Osteoblast (primary cell): ENCODE measurements at regions not wholly inside any gene's neighbourhood (a gene's known extent, or its start where the extent isn't known, plus 50 kb on each side); places are given as distances from the start of the nearest gene placed in this dataset.
A peak's percentile ranks its signal among the peaks of the same experiment; 100 is the strongest.

Source experiments
- DNase-seq: peaks from one replicate; pipeline ENCODE4 v3.0.0; 2011; ENCODE audit warnings: low spot score, mixed read lengths; ENCODE audit not compliant: insufficient read length; ENCODE audit errors: missing footprints
- H2AFZ ChIP-seq: 2 replicates; pipeline ENCODE4 v1.6.0; 2011; ENCODE audit warnings: mild to moderate bottlenecking, low read length
- H3K27ac ChIP-seq: 2 replicates; pipeline ENCODE4 v1.5.1; 2011; ENCODE audit warnings: mild to moderate bottlenecking, low read depth, low read length, moderate library complexity
- H3K27me3 ChIP-seq: 2 replicates; pipeline ENCODE4 v1.6.0; 2012; ENCODE audit warnings: mild to moderate bottlenecking, control low read depth, inconsistent platforms, low read length, moderate library complexity; ENCODE audit not compliant: insufficient read depth
- H3K36me3 ChIP-seq: 2 replicates; pipeline ENCODE4 v1.5.1; 2011; ENCODE audit warnings: mild to moderate bottlenecking, low read length, control low read depth, moderate library complexity; ENCODE audit not compliant: insufficient read depth
- H3K4me1 ChIP-seq: 2 replicates; pipeline ENCODE4 v1.5.1; 2011; ENCODE audit warnings: mild to moderate bottlenecking, low read length, control low read depth, moderate library complexity; ENCODE audit not compliant: insufficient read depth
- H3K4me2 ChIP-seq: 2 replicates; pipeline ENCODE4 v1.6.0; 2011; ENCODE audit warnings: mild to moderate bottlenecking, low read length; ENCODE audit not compliant: insufficient read depth
- H3K4me3 ChIP-seq: fragments of 200-600 bp; sonication (generic); 3 replicates; pipeline ENCODE4 v1.5.1; 2012; ENCODE audit warnings: mild to moderate bottlenecking, low read length, inconsistent platforms; ENCODE audit not compliant: insufficient read depth
- H3K79me2 ChIP-seq: 2 replicates; pipeline ENCODE4 v1.6.0; 2012; ENCODE audit warnings: mild to moderate bottlenecking, low read length, control low read depth, inconsistent platforms; ENCODE audit not compliant: insufficient read depth
- H3K9me3 ChIP-seq: 2 replicates; pipeline ENCODE4 v1.5.1; 2011; ENCODE audit warnings: low read depth, low read length, control low read depth
- H4K20me1 ChIP-seq: 2 replicates; pipeline ENCODE4 v1.6.0; 2012; ENCODE audit warnings: mild to moderate bottlenecking, low read length, control low read depth; ENCODE audit not compliant: insufficient read depth
- CTCF ChIP-seq: IDR thresholded peaks from 2 replicates; pipeline ENCODE4 v1.5.1; 2011; ENCODE audit warnings: mild to moderate bottlenecking, low read depth, low read length, moderate library complexity; ENCODE audit errors: extremely low read depth

GRCh38 chr15:62899090-62899493 is 143.5 kb upstream of the TPM1 start:
- Histone ChIP-seq H3K27ac (no peak overlapping the region), H3K4me1 (peaks cover 43% of the 10 kb centered on the region)
- peak; percentile 10 for DNase-seq

GRCh38 chr15:62900071-62900802 is 142.3 kb upstream of the TPM1 start:
- no peaks in the 10 kb centered on the region for H4K20me1 ChIP-seq
- no peak overlapping the region for H2AFZ ChIP-seq
- H3K9me3 ChIP-seq = no peaks in the 10 kb centered on the region
- no peak overlapping the region for H3K4me3 ChIP-seq
- no peaks in the 10 kb centered on the region for H3K79me2 ChIP-seq
- no peak overlapping the region for H3K4me2 ChIP-seq
- TF ChIP-seq CTCF = no peak
- H3K36me3 ChIP-seq = no peaks in the 10 kb centered on the region
- no peaks in the 10 kb centered on the region for H3K27me3 ChIP-seq
- peaks cover 32% of the 10 kb centered on the region for H3K4me1 ChIP-seq
- peak; percentile 80 for DNase-seq
- peak overlapping the region; percentile 43 for H3K27ac ChIP-seq

More at GRCh38 chr15:62899090-62899493, 143.5 kb upstream of the TPM1 start:
- no peak overlapping the region for H3K4me3 ChIP-seq
- no peak for TF ChIP-seq CTCF
- H3K36me3 ChIP-seq = no peaks in the 10 kb centered on the region
- H4K20me1 ChIP-seq = no peaks in the 10 kb centered on the region
- no peak overlapping the region for H2AFZ ChIP-seq
- no peaks in the 10 kb centered on the region for H3K9me3 ChIP-seq
- H3K27me3 ChIP-seq = no peaks in the 10 kb centered on the region
- H3K79me2 ChIP-seq = no peaks in the 10 kb centered on the region
- no peak overlapping the region for H3K4me2 ChIP-seq

- TF ChIP-seq CTCF = no peak
- H3K4me2 ChIP-seq = no peak overlapping the region
- H3K27ac ChIP-seq = peak overlapping the region; percentile 43
- no peaks in the 10 kb centered on the region for H3K9me3 ChIP-seq
- DNase-seq = peak; percentile 22
- H2AFZ ChIP-seq = no peak overlapping the region
- no peaks in the 10 kb centered on the region for H3K79me2 ChIP-seq
- H3K27me3 ChIP-seq = no peaks in the 10 kb centered on the region
- no peak overlapping the region for H3K4me3 ChIP-seq
- no peaks in the 10 kb centered on the region for H4K20me1 ChIP-seq
- H3K36me3 ChIP-seq = no peaks in the 10 kb centered on the region
- peaks cover 23% of the 10 kb centered on the region for H3K4me1 ChIP-seq
Measured at GRCh38 chr15:62901087-62901486, 141.5 kb upstream of the TPM1 start.

- Histone ChIP-seq H3K36me3 (no peaks in the 10 kb centered on the region), H3K27me3 (no peaks in the 10 kb centered on the region), H4K20me1 (no peaks in the 10 kb centered on the region), H3K4me2 (no peak overlapping the region), H3K27ac (no peak overlapping the region), H3K4me3 (no peak overlapping the region), H3K79me2 (no peaks in the 10 kb centered on the region), H2AFZ (no peak overlapping the region), H3K9me3 (no peaks in the 10 kb centered on the region), H3K4me1 (peaks cover 16% of the 10 kb centered on the region)
- no peak for TF ChIP-seq CTCF
- peak; percentile 41 for DNase-seq
Measured at GRCh38 chr15:62901909-62902546, 140.5 kb upstream of the TPM1 start.
